HEK293 (cell line): ENCODE measurements at regions not wholly inside any gene's neighbourhood (a gene's known extent, or its start where the extent isn't known, plus 50 kb on each side); places are given as distances from the start of the nearest gene placed in this dataset.

Source experiments
- GLIS1 ChIP-seq: fragments of 450-650 bp; formaldehyde crosslinking; IDR thresholded peaks from 2 replicates; pipeline ENCODE4 v1.5.1; 2016; ENCODE audit warnings: missing biosample characterization, missing genetic modification characterization
- IKZF3 ChIP-seq: fragments of 450-650 bp; IDR thresholded peaks from 2 replicates; pipeline ENCODE4 v1.5.0; 2018; ENCODE audit warnings: missing biosample characterization, mild to moderate bottlenecking, missing genetic modification characterization, moderate library complexity
- SCRT2 ChIP-seq: fragments of 450-650 bp; formaldehyde crosslinking; IDR thresholded peaks from 2 replicates; pipeline ENCODE4 v1.5.1; 2016; ENCODE audit warnings: missing biosample characterization, missing genetic modification characterization
- YY1 ChIP-seq: fragments of 450-650 bp; formaldehyde crosslinking; IDR thresholded peaks from 2 replicates; pipeline ENCODE4 v1.5.1; 2018; ENCODE audit warnings: missing biosample characterization, missing genetic modification characterization
- ZBTB8A ChIP-seq: fragments of 450-650 bp; formaldehyde crosslinking; IDR thresholded peaks from 2 replicates; pipeline ENCODE4 v1.5.1; 2016; ENCODE audit warnings: missing biosample characterization, missing genetic modification characterization
- ZNF121 ChIP-seq: fragments of 450-650 bp; formaldehyde crosslinking; IDR thresholded peaks from 2 replicates; pipeline ENCODE4 v1.5.1; 2016; ENCODE audit warnings: missing biosample characterization, missing genetic modification characterization
- ZNF138 ChIP-seq: fragments of 450-650 bp; formaldehyde crosslinking; IDR thresholded peaks from 2 replicates; pipeline ENCODE4 v1.5.1; 2016; ENCODE audit warnings: missing biosample characterization, missing genetic modification characterization, borderline replicate concordance
- ZNF175 ChIP-seq: fragments of 450-650 bp; formaldehyde crosslinking; IDR thresholded peaks from 2 replicates; pipeline ENCODE4 v1.5.1; 2016; ENCODE audit warnings: missing biosample characterization, missing genetic modification characterization
- ZNF239 ChIP-seq: fragments of 450-650 bp; formaldehyde crosslinking; IDR thresholded peaks from 2 replicates; pipeline ENCODE4 v1.5.1; 2016; ENCODE audit warnings: missing biosample characterization, missing genetic modification characterization
- TF ChIP-seq, protein P1 (sequence below): fragments of 450-650 bp; formaldehyde crosslinking; IDR thresholded peaks from 2 replicates; pipeline ENCODE4 v1.5.1; 2016; ENCODE audit warnings: missing biosample characterization, missing genetic modification characterization
- TF ChIP-seq, protein P2 (sequence below): fragments of 450-650 bp; formaldehyde crosslinking; IDR thresholded peaks from 2 replicates; pipeline ENCODE4 v1.5.1; 2016; ENCODE audit warnings: missing biosample characterization, missing genetic modification characterization
- TF ChIP-seq, protein P3 (sequence below): fragments of 450-650 bp; formaldehyde crosslinking; IDR thresholded peaks from 2 replicates; pipeline ENCODE4 v1.5.1; 2016; ENCODE audit warnings: missing biosample characterization, missing genetic modification characterization
- TF ChIP-seq, protein P4 (sequence below): fragments of 450-650 bp; formaldehyde crosslinking; IDR thresholded peaks from 2 replicates; pipeline ENCODE4 v1.5.1; 2016; ENCODE audit warnings: missing biosample characterization, missing genetic modification characterization
- TF ChIP-seq, protein P5 (sequence below): fragments of 450-650 bp; formaldehyde crosslinking; IDR thresholded peaks from 2 replicates; pipeline ENCODE4 v1.5.1; 2016; ENCODE audit warnings: missing biosample characterization, missing genetic modification characterization

DNA sequence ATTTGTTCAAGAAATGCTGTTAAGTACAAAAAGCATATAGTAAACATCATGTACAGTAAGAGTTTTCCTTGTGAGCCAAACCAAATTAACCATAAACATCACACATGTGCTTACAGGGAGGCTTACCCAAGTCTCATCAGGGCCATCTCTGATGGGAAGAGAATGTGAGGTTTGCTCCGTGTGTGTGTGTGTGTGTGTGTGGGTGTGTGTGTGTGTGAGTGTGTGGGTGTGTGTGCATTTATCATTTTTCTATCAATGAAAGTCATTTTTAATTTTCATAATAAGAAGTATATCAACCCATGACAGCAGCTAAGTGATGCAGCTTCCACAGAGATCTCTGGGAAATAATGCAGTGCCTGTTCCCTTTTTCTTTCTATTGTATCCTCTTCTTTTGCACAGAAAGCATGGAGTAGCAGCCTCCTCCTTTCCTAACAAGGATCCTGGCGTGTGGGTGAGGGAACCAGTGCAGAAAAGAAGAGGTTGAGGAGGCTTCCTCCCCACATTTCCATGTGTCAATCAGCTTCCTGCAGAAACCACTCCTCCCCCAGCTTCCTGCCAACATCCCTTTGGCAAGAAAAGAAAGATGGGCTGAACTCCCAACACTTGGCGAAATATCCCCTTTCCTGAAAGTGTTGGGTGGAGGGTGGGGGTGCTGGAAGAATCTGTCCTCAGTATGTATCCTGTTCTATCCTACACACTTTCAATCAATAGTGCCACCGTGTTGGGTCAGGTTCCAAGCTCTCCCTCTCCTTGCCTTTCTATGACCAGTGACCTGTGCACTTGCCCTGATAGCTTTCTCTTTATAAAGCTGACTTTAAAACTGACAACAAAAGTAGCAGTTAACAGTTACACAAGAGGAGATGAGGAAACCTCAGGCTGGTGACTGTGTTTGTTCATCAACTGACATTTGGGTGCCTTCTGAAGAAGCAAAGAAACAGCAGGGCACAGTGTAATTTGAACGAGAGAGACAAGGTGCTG is 251.8 kb upstream of the CITED2 start:
- TF ChIP-seq, protein P1, sequence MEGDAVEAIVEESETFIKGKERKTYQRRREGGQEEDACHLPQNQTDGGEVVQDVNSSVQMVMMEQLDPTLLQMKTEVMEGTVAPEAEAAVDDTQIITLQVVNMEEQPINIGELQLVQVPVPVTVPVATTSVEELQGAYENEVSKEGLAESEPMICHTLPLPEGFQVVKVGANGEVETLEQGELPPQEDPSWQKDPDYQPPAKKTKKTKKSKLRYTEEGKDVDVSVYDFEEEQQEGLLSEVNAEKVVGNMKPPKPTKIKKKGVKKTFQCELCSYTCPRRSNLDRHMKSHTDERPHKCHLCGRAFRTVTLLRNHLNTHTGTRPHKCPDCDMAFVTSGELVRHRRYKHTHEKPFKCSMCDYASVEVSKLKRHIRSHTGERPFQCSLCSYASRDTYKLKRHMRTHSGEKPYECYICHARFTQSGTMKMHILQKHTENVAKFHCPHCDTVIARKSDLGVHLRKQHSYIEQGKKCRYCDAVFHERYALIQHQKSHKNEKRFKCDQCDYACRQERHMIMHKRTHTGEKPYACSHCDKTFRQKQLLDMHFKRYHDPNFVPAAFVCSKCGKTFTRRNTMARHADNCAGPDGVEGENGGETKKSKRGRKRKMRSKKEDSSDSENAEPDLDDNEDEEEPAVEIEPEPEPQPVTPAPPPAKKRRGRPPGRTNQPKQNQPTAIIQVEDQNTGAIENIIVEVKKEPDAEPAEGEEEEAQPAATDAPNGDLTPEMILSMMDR = no peak
- no peak for TF ChIP-seq GLIS1 (tag by site-specific recombination)
- no peak for TF ChIP-seq SCRT2 (tag by site-specific recombination)
- TF ChIP-seq, protein P2, sequence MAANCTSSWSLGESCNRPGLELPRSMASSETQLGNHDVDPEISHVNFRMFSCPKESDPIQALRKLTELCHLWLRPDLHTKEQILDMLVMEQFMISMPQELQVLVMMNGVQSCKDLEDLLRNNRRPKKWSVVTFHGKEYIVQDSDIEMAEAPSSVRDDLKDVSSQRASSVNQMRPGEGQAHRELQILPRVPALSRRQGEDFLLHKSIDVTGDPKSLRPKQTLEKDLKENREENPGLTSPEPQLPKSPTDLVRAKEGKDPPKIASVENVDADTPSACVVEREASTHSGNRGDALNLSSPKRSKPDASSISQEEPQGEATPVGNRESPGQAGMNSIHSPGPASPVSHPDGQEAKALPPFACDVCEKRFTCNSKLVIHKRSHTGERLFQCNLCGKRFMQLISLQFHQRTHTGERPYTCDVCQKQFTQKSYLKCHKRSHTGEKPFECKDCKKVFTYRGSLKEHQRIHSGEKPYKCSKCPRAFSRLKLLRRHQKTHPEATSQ = no peak
- no peak for TF ChIP-seq ZNF138 (tag by site-specific recombination)
- TF ChIP-seq ZNF239 = no peak
- TF ChIP-seq ZBTB8A (tag by site-specific recombination) = no peak
- no peak for TF ChIP-seq ZNF121
- TF ChIP-seq, protein P3, sequence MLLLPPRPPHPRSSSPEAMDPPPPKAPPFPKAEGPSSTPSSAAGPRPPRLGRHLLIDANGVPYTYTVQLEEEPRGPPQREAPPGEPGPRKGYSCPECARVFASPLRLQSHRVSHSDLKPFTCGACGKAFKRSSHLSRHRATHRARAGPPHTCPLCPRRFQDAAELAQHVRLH (tag by site-specific recombination) = no peak
- no peak for TF ChIP-seq ZNF175 (tag by site-specific recombination)
- TF ChIP-seq, protein P4, sequence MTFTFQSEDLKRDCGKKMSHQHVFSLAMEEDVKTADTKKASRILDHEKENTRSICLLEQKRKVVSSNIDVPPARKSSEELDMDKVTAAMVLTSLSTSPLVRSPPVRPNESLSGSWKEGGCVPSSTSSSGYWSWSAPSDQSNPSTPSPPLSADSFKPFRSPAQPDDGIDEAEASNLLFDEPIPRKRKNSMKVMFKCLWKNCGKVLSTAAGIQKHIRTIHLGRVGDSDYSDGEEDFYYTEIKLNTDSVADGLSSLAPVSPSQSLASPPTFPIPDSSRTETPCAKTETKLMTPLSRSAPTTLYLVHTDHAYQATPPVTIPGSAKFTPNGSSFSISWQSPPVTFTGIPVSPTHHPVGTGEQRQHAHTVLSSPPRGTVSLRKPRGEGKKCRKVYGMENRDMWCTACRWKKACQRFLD (tag by site-specific recombination) = no peak
- TF ChIP-seq, protein P5, sequence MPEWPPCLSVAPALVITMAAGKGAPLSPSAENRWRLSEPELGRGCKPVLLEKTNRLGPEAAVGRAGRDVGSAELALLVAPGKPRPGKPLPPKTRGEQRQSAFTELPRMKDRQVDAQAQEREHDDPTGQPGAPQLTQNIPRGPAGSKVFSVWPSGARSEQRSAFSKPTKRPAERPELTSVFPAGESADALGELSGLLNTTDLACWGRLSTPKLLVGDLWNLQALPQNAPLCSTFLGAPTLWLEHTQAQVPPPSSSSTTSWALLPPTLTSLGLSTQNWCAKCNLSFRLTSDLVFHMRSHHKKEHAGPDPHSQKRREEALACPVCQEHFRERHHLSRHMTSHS = no peak
- no peak for TF ChIP-seq YY1 (tag by site-specific recombination)
- no peak for TF ChIP-seq IKZF3 (tag by site-specific recombination)
